ENCODE measurements at regions not wholly inside any gene's neighbourhood (a gene's known extent, or its start where the extent isn't known, plus 50 kb on each side); places are given as distances from the start of the nearest gene placed in this dataset.

GRCh38 chr4:45846016-45846415, 277.8 kb downstream of the GABRG1 start:
- Histone ChIP-seq H3K4me3 (no peak overlapping the region), H3K27me3 (no peaks in the 10 kb centered on the region)
- WGBS, 3 donors = 92 to 94% (median 94%) methylated on average over 1 of the region's 1 CpG

GRCh38 chr4:45841791-45842190, 282.1 kb downstream of the GABRG1 start:
- Histone ChIP-seq H3K4me3 (no peak overlapping the region), H3K9me3 (no peaks in the 10 kb centered on the region), H3K27me3 (no peaks in the 10 kb centered on the region), H3K4me1 (ENCODE audit: insufficient read depth) (no peaks in the 10 kb centered on the region), H3K36me3 (no peaks in the 10 kb centered on the region), H3K27ac (no peak overlapping the region)
- intact Hi-C loops (cut with DNase I) = no loop called here
- TF ChIP-seq CTCF (IDR thresholded peaks at IDR 0.05) = no peak
- TF ChIP-seq POLR2A (IDR thresholded peaks at IDR 0.05) = no peak
- TF ChIP-seq EP300 (IDR thresholded peaks at IDR 0.05) = no peak
- no peak for DNase-seq
- WGBS, 3 donors = 2 to 15% (median 4%) methylated on average over 2 of the region's 2 CpGs

More at GRCh38 chr4:45846016-45846415, 277.8 kb downstream of the GABRG1 start:
- no peak for TF ChIP-seq CTCF (IDR thresholded peaks at IDR 0.05)
- TF ChIP-seq EP300 (IDR thresholded peaks at IDR 0.05) = no peak
- TF ChIP-seq POLR2A (IDR thresholded peaks at IDR 0.05) = no peak
- DNase-seq = no peak
- Histone ChIP-seq H3K36me3 (no peaks in the 10 kb centered on the region), H3K4me1 (ENCODE audit: insufficient read depth) (no peaks in the 10 kb centered on the region), H3K9me3 (no peaks in the 10 kb centered on the region), H3K27ac (no peak overlapping the region)
- intact Hi-C loops (cut with DNase I) = no loop called here

GRCh38 chr4:45831692-45832091, 292.2 kb downstream of the GABRG1 start:
- no peak for TF ChIP-seq CTCF (IDR thresholded peaks at IDR 0.05)
- H3K4me3 ChIP-seq = no peak overlapping the region
- DNase-seq = no peak
- no peaks in the 10 kb centered on the region for H3K27me3 ChIP-seq
- H3K27ac ChIP-seq = no peak overlapping the region
- H3K4me1 ChIP-seq (ENCODE audit: insufficient read depth) = no peaks in the 10 kb centered on the region
- WGBS, 3 donors = 52 to 60% (median 59%) methylated on average over 2 of the region's 2 CpGs
- intact Hi-C loops (cut with DNase I) = no loop called here
- H3K36me3 ChIP-seq = no peaks in the 10 kb centered on the region
- H3K9me3 ChIP-seq = no peaks in the 10 kb centered on the region

GRCh38 chr4:45803994-45804393, 319.9 kb downstream of the GABRG1 start:
- TF ChIP-seq POLR2A (IDR thresholded peaks at IDR 0.05) (no peak), EP300 (IDR thresholded peaks at IDR 0.05) (no peak), CTCF (IDR thresholded peaks at IDR 0.05) (no peak)
- no peaks in the 10 kb centered on the region for H3K4me1 ChIP-seq (ENCODE audit: insufficient read depth)
- 72 to 81% (median 77%) methylated on average over 2 of the region's 2 CpGs for WGBS, 3 donors
- intact Hi-C loops (cut with DNase I) = no loop called here
- no peak overlapping the region for H3K4me3 ChIP-seq
- no peaks in the 10 kb centered on the region for H3K27me3 ChIP-seq
- no peaks in the 10 kb centered on the region for H3K36me3 ChIP-seq
- H3K9me3 ChIP-seq = no peaks in the 10 kb centered on the region
- no peak overlapping the region for H3K27ac ChIP-seq
- no peak for DNase-seq

GRCh38 chr4:45795135-45795534, 328.7 kb downstream of the GABRG1 start:
- no peaks in the 10 kb centered on the region for H3K4me1 ChIP-seq (ENCODE audit: insufficient read depth)
- H3K36me3 ChIP-seq = no peaks in the 10 kb centered on the region
- WGBS, 3 donors = 5 to 13% (median 10%) methylated on average over 6 of the region's 6 CpGs
- intact Hi-C loops (cut with DNase I) = no loop called here
- H3K27me3 ChIP-seq = no peaks in the 10 kb centered on the region
- no peak overlapping the region for H3K4me3 ChIP-seq
- peak in 4 of 5 donors; percentile 10 to 44 (median 13) for DNase-seq
- TF ChIP-seq EP300 (IDR thresholded peaks at IDR 0.05) (no peak), POLR2A (IDR thresholded peaks at IDR 0.05) (no peak), CTCF (IDR thresholded peaks at IDR 0.05) (no peak)
- no peak overlapping the region for H3K27ac ChIP-seq
- H3K9me3 ChIP-seq = no peaks in the 10 kb centered on the region
